SK-MEL-5 (cell line): ENCODE measurements at regions not wholly inside any gene's neighbourhood (a gene's known extent, or its start where the extent isn't known, plus 50 kb on each side); places are given as distances from the start of the nearest gene placed in this dataset.

Source experiments
- DNase-seq: peaks from one replicate; pipeline ENCODE4 v3.0.0-alpha.2; 2016; ENCODE audit warnings: low read depth, low spot score
- in situ Hi-C: cut with HindIII; loops from 2 replicates; pipeline ENCODE4 v1.10.0; 2016; ENCODE audit warnings: low sequenced_read_pairs, high pct_unique_total_duplicates, low pct_unique_long_range_greater_than_20kb

- in situ Hi-C loops: no loop called here
- no peak for DNase-seq
Observed at GRCh38 chr2:55106148-55106547, 55.9 kb upstream of the RTN4 start.

GRCh38 chr2:55105456-55105855, 55.2 kb upstream of the RTN4 start:
- in situ Hi-C loops: no loop called here
- no peak for DNase-seq

GRCh38 chr2:55103046-55103445, 52.8 kb upstream of the RTN4 start:
- in situ Hi-C loops: no loop called here
- DNase-seq: no peak

GRCh38 chr2:55102056-55102812, 52.0 kb upstream of the RTN4 start:
- in situ Hi-C loops: no loop called here
- no peak for DNase-seq

- in situ Hi-C loops: no loop called here
- no peak for DNase-seq
Observed at GRCh38 chr2:55101466-55101865, 51.2 kb upstream of the RTN4 start.

- DNase-seq: no peak
- in situ Hi-C loops: no loop called here
Observed at GRCh38 chr2:55099878-55100820, 49.9 kb upstream of the RTN4 start.
